22Rv1 (cell line): ENCODE measurements at regions not wholly inside any gene's neighbourhood (a gene's known extent, or its start where the extent isn't known, plus 50 kb on each side); places are given as distances from the start of the nearest gene placed in this dataset.
"Not testable (repeated sequence)": the region's sequence is repeated elsewhere in the genome, so short reads cannot be mapped to it uniquely, and the experiment has no call there.

ENCODE experiments used
- H3K27ac ChIP-seq: fragments of 450-650 bp; 2 replicates; pipeline ENCODE4 v1.5.1; 2017
- CTCF ChIP-seq: fragments of 450-650 bp; IDR thresholded peaks from 2 replicates; pipeline ENCODE4 v1.5.1; 2017; ENCODE audit warnings: mild to moderate bottlenecking
- ZFX ChIP-seq: fragments of 450-650 bp; IDR thresholded peaks from 2 replicates; pipeline ENCODE4 v1.6.1; 2017; ENCODE audit warnings: antibody characterized with exemption, borderline replicate concordance

GRCh38 chr3:181326637-181327223 is 337.2 kb upstream of the DNAJC19 start:
- H3K27ac ChIP-seq: no peak overlapping the region
- TF ChIP-seq CTCF (peak; percentile 89), ZFX (no peak)

- H3K27ac ChIP-seq: not testable (repeated sequence)
- 0 out of 2 replicates have a peak, but pooled peaks have one; percentile 5 for TF ChIP-seq CTCF
Observed at GRCh38 chr3:181324516-181324915, 335.0 kb upstream of the DNAJC19 start.

- H3K27ac ChIP-seq: no peak overlapping the region
- TF ChIP-seq CTCF (no peak), ZFX (no peak)
Observed at GRCh38 chr3:181318321-181318720, 328.8 kb upstream of the DNAJC19 start.

- TF ChIP-seq CTCF: no peak
- TF ChIP-seq ZFX: no peak
Observed at GRCh38 chr3:181317508-181317907, 328.0 kb upstream of the DNAJC19 start.

GRCh38 chr3:181316482-181316881 is 326.9 kb upstream of the DNAJC19 start:
- TF ChIP-seq ZFX: no peak
- no peak for TF ChIP-seq CTCF
- no peak overlapping the region for H3K27ac ChIP-seq

More at GRCh38 chr3:181317508-181317907, 328.0 kb upstream of the DNAJC19 start:
- no peak overlapping the region for H3K27ac ChIP-seq

GRCh38 chr3:181313335-181313734 is 323.8 kb upstream of the DNAJC19 start:
- no peak overlapping the region for H3K27ac ChIP-seq
- no peak for TF ChIP-seq ZFX
- no peak for TF ChIP-seq CTCF

GRCh38 chr3:181311186-181311585 is 321.6 kb upstream of the DNAJC19 start:
- H3K27ac ChIP-seq: no peak overlapping the region
- TF ChIP-seq ZFX (no peak), CTCF (no peak)
